MCF 10A (cell line): ENCODE measurements at regions not wholly inside any gene's neighbourhood (a gene's known extent, or its start where the extent isn't known, plus 50 kb on each side); places are given as distances from the start of the nearest gene placed in this dataset.

Source experiments
- BruUV-seq: library from RNA; stranded (reverse); fragments of 400-500 nt; replicated peaks from 2 replicates; lab custom pipeline; 2021; lab: Mats Ljungman, UMichigan
- CTCF ChIA-PET: fragments of 300-600 bp; sonication (Branson Sonifier 250); formaldehyde crosslinking; extraction: SDS; loops from one replicate; lab custom pipeline; 2021; ENCODE audit warnings: antibody characterized with exemption, inconsistent platforms; lab: Yijun Ruan, JAX
- POLR2A ChIA-PET: fragments of 300-600, 350-650 bp; sonication (Branson Sonifier 250); formaldehyde crosslinking; extraction: SDS; loops from one replicate; lab custom pipeline; 2020; ENCODE audit warnings: antibody characterized with exemption, inconsistent platforms; lab: Yijun Ruan, JAX
- DNase-seq: peaks from one replicate; pipeline ENCODE4 v3.0.0-alpha.2; 2018; ENCODE audit not compliant: unreplicated experiment
- H3K27ac Mint-ChIP-seq: one replicate; pipeline ENCODE4 v1.8.0; 2022; ENCODE audit warnings: mild to moderate bottlenecking, low read depth, mixed read lengths; ENCODE audit not compliant: unreplicated experiment
- H3K27me3 Mint-ChIP-seq: one replicate; pipeline ENCODE4 v1.8.0; 2022; ENCODE audit warnings: mixed read lengths; ENCODE audit not compliant: insufficient read depth, unreplicated experiment
- H3K36me3 Mint-ChIP-seq: one replicate; pipeline ENCODE4 v1.8.0; 2022; ENCODE audit warnings: mild to moderate bottlenecking, moderate library complexity, mixed read lengths; ENCODE audit not compliant: insufficient read depth, unreplicated experiment
- H3K4me1 Mint-ChIP-seq: one replicate; pipeline ENCODE4 v1.8.0; 2022; ENCODE audit warnings: mixed read lengths; ENCODE audit not compliant: insufficient read depth, unreplicated experiment
- H3K4me3 Mint-ChIP-seq: one replicate; pipeline ENCODE4 v1.8.0; 2022; ENCODE audit warnings: mild to moderate bottlenecking, moderate library complexity, mixed read lengths; ENCODE audit not compliant: unreplicated experiment
- H3K9me3 Mint-ChIP-seq: one replicate; pipeline ENCODE4 v1.8.0; 2022; ENCODE audit warnings: mixed read lengths; ENCODE audit not compliant: unreplicated experiment
- CTCF ChIP-seq: fragments of 200-600 bp; IDR thresholded peaks from one replicate; pipeline ENCODE4 v1.8.0; 2022; ENCODE audit warnings: antibody characterized with exemption, mild to moderate bottlenecking; ENCODE audit not compliant: unreplicated experiment
- intact Hi-C: fragments of 100-400 bp; cut with micrococcal nuclease; formaldehyde crosslinking; loops from 2 replicates; pipeline ENCODE4 v1.14.1; 2022

DNA sequence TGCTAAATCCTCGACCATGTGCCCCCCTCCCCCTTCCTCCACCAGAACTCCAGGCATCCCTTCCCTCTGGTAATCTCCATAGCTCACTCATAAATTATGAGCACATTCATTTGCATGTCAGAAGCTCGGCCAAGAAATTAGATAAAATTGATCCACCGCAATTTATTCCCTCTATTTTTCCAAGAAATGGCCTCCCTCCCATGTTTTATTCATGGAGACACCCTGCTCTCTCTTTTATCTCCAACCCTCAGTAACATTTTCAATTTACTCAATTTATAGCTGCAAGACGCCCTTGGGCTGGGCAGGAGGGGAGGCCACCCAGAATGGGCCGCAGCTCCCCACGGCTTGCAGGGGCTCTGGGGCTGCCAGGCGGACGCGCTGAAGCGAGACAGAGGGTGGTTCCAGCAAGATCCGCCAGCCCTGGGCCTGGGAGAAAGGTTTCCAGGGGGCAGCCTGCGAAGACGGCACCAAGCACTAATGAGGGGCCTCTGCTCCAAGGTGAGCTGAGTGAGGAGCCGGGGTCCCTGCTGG is 54.7 kb upstream of the ZNF423 start:
- intact Hi-C loops: no loop called here
- H3K4me3 Mint-ChIP-seq: no peak overlapping the region
- no peak for TF ChIP-seq CTCF
- peaks cover 29% of the 10 kb centered on the region for H3K27me3 Mint-ChIP-seq
- H3K9me3 Mint-ChIP-seq: no peaks in the 10 kb centered on the region
- H3K27ac Mint-ChIP-seq: no peak overlapping the region
- ChIA-PET CTCF (interaction anchor here (0.8 to 3.9 kb wide), 4 partner anchors 12 to 355 kb away, joined by 3 to 28 read pairs (median 3); no protein-coding TSS in a partner anchor), POLR2A (interaction anchor here (0.7 kb wide), 1 partner anchor 9 kb away, joined by 3 read pairs; no protein-coding TSS in a partner anchor)
- no peak for DNase-seq
- H3K36me3 Mint-ChIP-seq: no peaks in the 10 kb centered on the region
- BruUV-seq: no TSS peak
- no peaks in the 10 kb centered on the region for H3K4me1 Mint-ChIP-seq

GRCh38 chr16:49911430-49911829 is 55.5 kb upstream of the ZNF423 start:
- DNase-seq: no peak
- Mint-ChIP-seq H3K36me3 (no peaks in the 10 kb centered on the region), H3K27me3 (peaks cover 29% of the 10 kb centered on the region), H3K9me3 (no peaks in the 10 kb centered on the region), H3K4me1 (no peaks in the 10 kb centered on the region), H3K27ac (no peak overlapping the region), H3K4me3 (no peak overlapping the region)
- intact Hi-C loops: no loop called here
- TF ChIP-seq CTCF: no peak
- ChIA-PET POLR2A (no interaction called here), CTCF (interaction anchor here (1.0 to 3.9 kb wide), 2 partner anchors 11 to 356 kb away, joined by 3 to 28 read pairs; no protein-coding TSS in a partner anchor)
- BruUV-seq: no TSS peak

DNA sequence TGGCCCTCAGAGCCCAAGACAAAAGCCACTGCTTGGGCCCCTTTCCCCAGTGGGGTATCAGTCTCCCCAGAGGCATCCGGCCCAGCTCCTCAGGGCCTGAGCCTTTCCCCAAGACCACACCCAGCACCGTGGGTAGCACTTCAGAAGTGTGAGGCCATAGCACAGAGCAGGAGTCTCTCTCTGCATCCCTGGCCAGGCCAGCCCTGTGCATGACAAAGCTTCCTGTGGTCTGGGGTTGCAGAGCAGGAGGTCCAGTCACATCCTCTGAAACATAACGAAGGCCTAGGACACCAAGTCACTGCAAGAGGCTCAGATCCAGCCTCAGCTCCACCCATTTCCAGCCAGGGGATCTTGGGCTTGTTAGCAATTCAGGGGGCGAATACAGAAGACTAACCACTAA is 56.8 kb upstream of the ZNF423 start:
- intact Hi-C loops: no loop called here
- Mint-ChIP-seq H3K27me3 (peaks cover 24% of the 10 kb centered on the region), H3K36me3 (no peaks in the 10 kb centered on the region), H3K4me1 (no peaks in the 10 kb centered on the region), H3K4me3 (no peak overlapping the region), H3K27ac (no peak overlapping the region), H3K9me3 (no peaks in the 10 kb centered on the region)
- ChIA-PET POLR2A (no interaction called here), CTCF (interaction anchor here (1.0 to 3.9 kb wide), 3 partner anchors 10 to 504 kb away, joined by 3 to 28 read pairs (median 7); no protein-coding TSS in a partner anchor)
- no TSS peak for BruUV-seq
- no peak for TF ChIP-seq CTCF
- no peak for DNase-seq

- POLR2A ChIA-PET: no interaction called here
- TF ChIP-seq CTCF: no peak
Observed at GRCh38 chr16:49913720-49914119, 57.8 kb upstream of the ZNF423 start.

More at GRCh38 chr16:49913720-49914119, 57.8 kb upstream of the ZNF423 start:
- intact Hi-C loops: no loop called here
- CTCF ChIA-PET: interaction anchor here (0.7 to 3.9 kb wide), 3 partner anchors 9 to 572 kb away, joined by 3 to 28 read pairs (median 7); no protein-coding TSS in a partner anchor
- DNase-seq: no peak
- Mint-ChIP-seq H3K4me3 (no peak overlapping the region), H3K36me3 (no peaks in the 10 kb centered on the region), H3K27me3 (peaks cover 14% of the 10 kb centered on the region), H3K9me3 (no peaks in the 10 kb centered on the region), H3K4me1 (no peaks in the 10 kb centered on the region), H3K27ac (no peak overlapping the region)
- BruUV-seq: no TSS peak
